Ishikawa (cell line): ENCODE measurements at regions not wholly inside any gene's neighbourhood (a gene's known extent, or its start where the extent isn't known, plus 50 kb on each side); places are given as distances from the start of the nearest gene placed in this dataset.

ENCODE experiments used
- CEBPB ChIP-seq: IDR thresholded peaks from 2 replicates; pipeline ENCODE4 v1.6.1; 2012
- CREB1 ChIP-seq: IDR thresholded peaks from 2 replicates; pipeline ENCODE4 v1.6.1; 2012; ENCODE audit warnings: low read depth
- EGR1 ChIP-seq: IDR thresholded peaks from 2 replicates; pipeline ENCODE4 v1.6.1; 2012
- EP300 ChIP-seq: IDR thresholded peaks from 2 replicates; pipeline ENCODE4 v1.6.1; 2012; ENCODE audit warnings: borderline replicate concordance
- FOXM1 ChIP-seq: IDR thresholded peaks from 2 replicates; pipeline ENCODE4 v1.6.1; 2012; ENCODE audit warnings: low read depth, borderline replicate concordance
- MAX ChIP-seq: IDR thresholded peaks from 2 replicates; pipeline ENCODE4 v1.6.1; 2012
- NFIC ChIP-seq: IDR thresholded peaks from 2 replicates; pipeline ENCODE4 v1.6.1; 2012
- RAD21 ChIP-seq: IDR thresholded peaks from 2 replicates; pipeline ENCODE4 v1.6.1; 2012; ENCODE audit warnings: low read depth
- REST ChIP-seq: IDR thresholded peaks from 2 replicates; pipeline ENCODE4 v1.6.1; 2012; ENCODE audit warnings: low read depth, mild to moderate bottlenecking
- TAF1 ChIP-seq: IDR thresholded peaks from 2 replicates; pipeline ENCODE4 v1.6.1; 2012; ENCODE audit warnings: low read depth, mild to moderate bottlenecking
- TCF12 ChIP-seq: IDR thresholded peaks from 2 replicates; pipeline ENCODE4 v1.6.1; 2012; ENCODE audit warnings: low read depth
- USF1 ChIP-seq: IDR thresholded peaks from 2 replicates; pipeline ENCODE4 v1.6.1; 2012
- YY1 ChIP-seq: IDR thresholded peaks from 2 replicates; pipeline ENCODE4 v1.6.1; 2012; ENCODE audit warnings: low read depth
- ZBTB7A ChIP-seq: IDR thresholded peaks from 2 replicates; pipeline ENCODE4 v1.6.1; 2012; ENCODE audit warnings: low read depth

- TF ChIP-seq EP300 (no peak), RAD21 (no peak), REST (no peak), TCF12 (no peak), CEBPB (no peak), YY1 (no peak), MAX (no peak), ZBTB7A (no peak), TAF1 (no peak), CREB1 (no peak), FOXM1 (no peak), USF1 (no peak), EGR1 (no peak), NFIC (no peak)
These were observed 260.2 kb downstream of the DTWD2 start for GRCh38 chr5:118728191-118728590.
